Activated T-cell treated with anti-CD3 and anti-CD28 coated beads, Interleukin-2, amount 50 U/mL, for 1 hour (primary cell): ENCODE measurements at regions not wholly inside any gene's neighbourhood (a gene's known extent, or its start where the extent isn't known, plus 50 kb on each side); places are given as distances from the start of the nearest gene placed in this dataset.
"Not testable (repeated sequence)": the region's sequence is repeated elsewhere in the genome, so short reads cannot be mapped to it uniquely, and the experiment has no call there.

Experiments used
- DNase-seq: peaks from one replicate; pipeline ENCODE4 v3.0.0-alpha.2; 2020

GRCh38 chr6:156437121-156437879 lies 339.9 kb upstream of the ARID1B start:
- no peak for DNase-seq

GRCh38 chr6:156434795-156435190 lies 342.4 kb upstream of the ARID1B start:
- DNase-seq, result no peak

DNA sequence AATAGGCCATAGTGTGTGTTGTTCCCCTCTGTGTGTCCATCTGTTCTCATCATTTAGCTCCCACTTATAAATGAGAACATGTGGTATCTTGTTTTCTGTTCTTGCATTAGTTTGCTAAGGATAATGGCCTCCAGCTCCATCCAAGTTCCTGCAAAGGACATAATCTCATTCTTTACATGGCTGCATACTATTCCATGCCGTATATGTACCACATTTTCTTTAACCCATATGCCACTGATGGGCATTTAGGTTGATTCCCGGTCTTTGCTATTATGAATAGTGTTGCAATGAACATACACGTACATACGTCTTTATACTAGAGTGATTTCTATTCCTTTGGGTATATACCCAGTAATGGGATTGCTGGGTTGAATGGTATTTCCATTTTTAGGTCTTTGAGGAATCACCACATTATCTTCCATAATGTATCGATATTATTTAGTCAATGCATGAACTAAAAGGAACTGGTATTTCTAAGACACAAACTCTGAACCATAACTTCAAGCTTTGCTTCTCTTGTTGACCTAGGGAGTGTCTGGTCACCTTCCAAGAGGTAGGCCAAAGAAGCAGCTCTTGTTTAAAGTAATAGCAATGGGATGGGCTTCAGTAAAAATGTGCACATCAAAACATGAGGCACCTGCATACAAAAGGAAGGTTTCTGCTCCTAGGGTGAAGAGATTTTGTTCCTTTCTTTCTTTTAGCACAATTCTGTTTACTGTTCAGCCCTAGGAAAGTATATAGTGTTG lies 343.0 kb upstream of the ARID1B start:
- DNase-seq, result no peak

DNA sequence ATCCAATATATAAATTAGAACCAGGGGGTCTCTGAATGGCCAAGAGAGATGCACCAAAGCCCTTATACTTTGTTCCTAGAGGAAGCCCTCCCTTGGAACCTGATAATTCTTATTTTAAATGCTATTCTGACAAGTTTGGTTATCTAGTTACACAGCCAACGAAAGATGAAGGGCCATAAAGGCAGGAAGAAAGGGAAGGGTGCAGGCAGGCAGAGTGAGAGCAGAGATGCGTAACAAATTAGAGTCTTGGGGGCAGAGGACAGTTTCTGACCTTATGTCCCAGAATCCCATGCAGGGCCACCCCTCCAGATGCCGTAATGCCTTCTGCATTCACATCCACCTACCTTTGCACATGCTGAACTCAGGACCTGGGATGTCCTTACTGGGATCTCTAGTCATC lies 344.6 kb upstream of the ARID1B start:
- DNase-seq, result no peak

DNA sequence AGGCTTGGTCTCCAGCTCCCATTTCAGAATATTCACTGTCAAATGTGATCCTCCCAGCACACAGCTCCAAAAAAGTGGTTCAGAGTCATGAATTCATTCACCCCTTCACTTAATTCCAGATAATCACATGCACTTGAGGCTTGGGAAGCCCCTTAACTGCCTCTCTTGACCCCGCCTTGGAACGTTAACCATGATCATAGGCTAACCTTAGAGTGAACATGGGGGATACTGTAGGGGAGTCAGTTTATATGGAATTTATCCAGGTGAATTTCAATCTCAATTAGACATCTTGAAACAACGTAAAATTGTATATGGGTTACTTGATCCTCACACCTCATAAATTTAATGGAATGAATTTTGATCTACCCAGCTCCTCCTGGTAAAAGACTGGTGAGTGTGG lies 346.8 kb upstream of the ARID1B start:
- DNase-seq, result no peak

DNA sequence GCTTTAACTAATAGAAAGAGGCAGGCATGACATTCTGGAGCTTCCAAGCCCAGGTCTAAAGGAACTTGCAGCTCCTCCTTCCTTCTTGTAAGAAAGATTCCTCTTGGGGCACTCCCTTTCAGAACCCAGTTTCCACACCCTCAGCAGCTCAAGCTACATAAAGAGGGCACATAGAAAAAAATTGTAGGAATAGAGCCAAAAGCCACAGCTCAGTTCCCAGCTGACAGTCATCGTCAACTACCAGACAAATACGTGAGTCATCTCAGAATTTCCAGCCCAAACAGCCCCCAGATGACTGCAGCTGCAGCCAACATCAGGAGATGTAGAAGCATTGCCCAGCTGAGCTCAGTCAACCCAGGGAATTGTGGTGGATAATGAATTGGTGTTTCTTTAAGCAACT lies 349.8 kb upstream of the ARID1B start:
- DNase-seq, result no peak

DNA sequence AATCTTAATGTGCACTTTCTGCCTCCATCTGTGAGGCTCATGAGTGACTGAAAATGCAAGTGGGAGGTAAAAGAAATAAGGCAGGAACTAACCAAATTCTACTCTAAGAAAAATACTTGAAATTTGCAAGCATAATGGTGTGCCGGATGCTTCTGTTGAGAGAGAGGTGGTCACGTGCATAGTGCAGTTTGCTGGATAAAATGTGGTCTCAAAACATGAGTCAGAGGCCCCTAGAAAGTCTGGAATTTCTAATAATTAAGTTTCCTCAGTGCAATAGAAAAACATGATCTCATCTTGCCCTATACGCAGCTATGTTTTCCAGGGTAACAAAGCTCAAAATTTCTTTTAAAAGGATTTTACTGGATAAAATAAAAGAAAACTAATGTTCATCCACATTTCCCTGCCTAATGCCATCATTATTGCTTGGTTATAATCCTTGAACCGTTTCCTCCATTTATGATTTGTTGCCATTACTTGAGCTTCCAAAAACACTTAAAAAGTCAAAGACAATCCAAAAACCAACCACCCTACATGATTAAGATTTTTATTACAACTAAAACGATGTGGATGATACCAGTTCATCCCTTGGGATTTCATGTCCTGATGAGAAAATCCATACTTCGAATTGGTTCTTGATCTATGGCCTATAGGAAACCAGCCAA lies 351.7 kb upstream of the ARID1B start:
- DNase-seq, result no peak

- DNase-seq, result no peak
Observed at GRCh38 chr6:156423829-156424228, 353.3 kb upstream of the ARID1B start.

DNA sequence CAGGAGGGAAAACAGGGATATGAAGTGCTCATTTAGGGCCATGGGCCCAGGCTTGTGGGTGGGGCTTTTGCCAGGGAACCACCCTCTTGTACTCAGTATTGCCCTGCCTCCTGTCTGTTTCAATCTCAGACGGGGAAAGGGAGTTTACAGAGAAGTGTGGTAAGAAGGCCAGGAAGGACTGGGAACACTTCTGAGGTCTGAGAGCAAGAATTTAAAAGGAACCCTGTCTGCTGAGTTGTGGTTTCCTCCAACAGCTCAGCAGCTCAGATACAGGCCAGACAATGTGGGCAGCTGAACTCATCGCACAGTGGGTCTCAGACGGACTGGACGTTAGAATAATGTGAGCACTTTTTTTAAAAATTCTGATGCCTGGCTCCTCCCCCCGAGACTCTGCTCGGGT lies 354.1 kb upstream of the ARID1B start:
- DNase-seq, result no peak

- no peak for DNase-seq
Observed at GRCh38 chr6:156421933-156422332, 355.2 kb upstream of the ARID1B start.

- DNase-seq, result not testable (repeated sequence)
Observed at GRCh38 chr6:156421301-156421700, 355.9 kb upstream of the ARID1B start.

- DNase-seq, result no peak
Observed at GRCh38 chr6:156420172-156420993, 356.8 kb upstream of the ARID1B start.

GRCh38 chr6:156419594-156419993 lies 357.6 kb upstream of the ARID1B start:
- DNase-seq, result no peak

DNA sequence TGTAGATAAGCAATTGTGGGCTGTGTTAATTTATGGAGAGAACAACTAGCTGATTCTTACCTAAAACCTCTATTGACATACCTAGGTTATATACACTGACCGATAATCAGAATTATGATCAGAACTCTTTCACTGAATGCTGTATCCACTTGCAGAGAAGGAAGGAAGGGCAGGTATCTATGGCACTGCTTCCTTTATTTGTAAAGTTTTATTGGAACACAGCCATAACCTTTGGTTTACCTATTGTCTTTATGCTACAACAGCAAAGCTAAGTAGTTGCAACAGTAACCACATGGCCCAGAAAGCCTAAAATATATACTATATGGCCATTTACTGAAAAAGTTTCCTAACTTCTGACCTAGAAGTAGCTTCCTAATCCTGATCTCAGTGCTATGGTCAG lies 358.9 kb upstream of the ARID1B start:
- DNase-seq, result no peak

DNA sequence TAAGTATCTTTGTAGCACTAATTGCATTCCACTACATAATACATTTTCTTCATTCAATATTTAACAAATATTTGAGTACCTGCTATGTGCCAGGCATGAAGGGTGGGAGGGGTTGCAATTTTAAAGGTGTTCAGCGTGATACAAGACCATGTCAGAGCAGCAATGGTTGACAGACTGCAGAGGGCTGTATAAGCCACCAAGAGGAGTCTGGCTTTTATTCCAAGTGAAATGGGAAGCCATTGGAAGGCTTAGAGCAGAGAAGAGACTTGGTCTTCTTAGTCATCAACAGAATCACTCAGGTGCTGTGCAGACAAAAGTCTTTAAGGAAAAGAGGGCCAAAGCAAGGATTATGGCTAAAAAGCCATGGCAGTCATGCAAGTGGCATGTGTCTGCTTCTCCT lies 360.8 kb upstream of the ARID1B start:
- DNase-seq, result no peak

DNA sequence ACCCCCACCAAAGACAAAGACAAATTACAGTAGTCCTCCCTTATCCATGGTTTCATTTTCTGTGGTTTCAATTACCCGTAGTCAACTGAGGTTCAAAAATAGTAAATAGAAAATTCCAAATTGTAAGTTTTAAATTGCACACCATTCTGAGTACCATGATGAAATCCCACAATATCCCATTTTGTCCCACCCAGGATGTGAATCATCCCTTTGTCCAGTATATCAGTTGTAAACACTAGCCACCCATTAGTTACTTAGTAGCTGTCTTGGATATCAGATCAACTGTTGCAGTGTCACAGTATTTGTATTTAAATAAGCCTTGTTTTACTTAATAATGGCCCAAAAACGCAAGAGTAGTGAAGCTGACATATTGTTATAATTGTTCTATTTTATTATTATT lies 364.0 kb upstream of the ARID1B start:
- no peak for DNase-seq

- no peak for DNase-seq
Observed at GRCh38 chr6:156410649-156411048, 366.5 kb upstream of the ARID1B start.

DNA sequence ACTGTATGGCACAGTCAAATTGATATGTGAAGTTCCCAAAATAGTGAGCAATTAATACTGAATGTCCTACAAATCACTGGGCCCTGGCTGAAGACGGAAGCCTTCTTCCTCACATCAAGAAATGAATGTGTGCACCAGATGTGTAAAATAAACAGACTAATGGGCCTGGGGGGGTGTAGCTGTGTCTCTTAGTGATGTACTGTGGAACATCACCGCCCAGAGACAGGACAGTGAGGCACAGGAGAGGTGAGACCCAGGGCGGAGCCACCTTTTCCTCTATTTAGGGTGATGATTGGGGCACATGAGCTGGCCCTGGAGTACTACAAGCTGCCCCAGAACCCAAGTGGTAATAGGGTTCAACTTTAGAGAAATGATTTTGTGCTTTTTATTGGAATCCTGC lies 368.5 kb upstream of the ARID1B start:
- DNase-seq, result no peak

GRCh38 chr6:156407334-156407733 lies 369.8 kb upstream of the ARID1B start:
- DNase-seq, result no peak

DNA sequence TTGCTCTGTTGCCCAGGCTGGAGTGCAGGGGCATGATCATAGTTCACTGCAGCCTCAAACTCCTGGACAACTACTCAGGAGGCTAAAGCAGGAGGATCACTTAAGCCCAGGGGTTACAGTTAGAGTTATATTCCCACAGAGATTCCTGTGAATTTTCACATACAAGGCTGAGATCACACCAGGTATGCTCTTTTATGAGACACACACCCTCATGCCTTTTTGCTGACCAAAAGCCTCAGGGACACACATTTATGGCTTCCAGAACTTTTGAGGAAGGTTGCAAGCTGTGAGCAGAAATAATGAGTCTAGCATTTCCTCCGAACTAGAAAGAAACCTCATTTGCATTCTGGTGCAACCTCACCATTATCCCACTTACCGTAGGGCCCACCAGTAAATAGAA lies 370.5 kb upstream of the ARID1B start:
- no peak for DNase-seq

- no peak for DNase-seq
Observed at GRCh38 chr6:156406099-156406498, 371.1 kb upstream of the ARID1B start.

- no peak for DNase-seq
Observed at GRCh38 chr6:156402628-156403027, 374.6 kb upstream of the ARID1B start.

GRCh38 chr6:156402227-156402626 lies 375.0 kb upstream of the ARID1B start:
- DNase-seq, result no peak
